HepG2 (cell line): ENCODE measurements at regions not wholly inside any gene's neighbourhood (a gene's known extent, or its start where the extent isn't known, plus 50 kb on each side); places are given as distances from the start of the nearest gene placed in this dataset.

Source experiments
- ATAC-seq: fragments of 200-7000 bp; cut with Tn5 transposase; 3 replicates; pipeline ENCODE4 v1.9.1; 2020; ENCODE audit warnings: mild to moderate bottlenecking, moderate library complexity
- BruUV-seq: library from RNA; stranded (reverse); fragments of 400-500 nt; replicated peaks from 2 replicates; lab custom pipeline; 2021; lab: Mats Ljungman, UMichigan
- CTCF ChIA-PET: fragments of 300-600 bp; formaldehyde crosslinking; extraction: SDS; loops from one replicate; lab custom pipeline; 2021; ENCODE audit warnings: low total read pairs, inconsistent platforms, low intra/inter-chr PET ratio; lab: Yijun Ruan, JAX
- POLR2A ChIA-PET: fragments of 350-600 bp; sonication (Branson Sonifier 250); formaldehyde crosslinking; loops from one replicate; lab custom pipeline; 2020; ENCODE audit warnings: antibody characterized with exemption, inconsistent platforms; lab: Yijun Ruan, JAX
- DNase-seq: peaks from one replicate; pipeline ENCODE4 v3.0.0-alpha.2; 2015; ENCODE audit warnings: low spot score
- FAIRE-seq: peaks from 3 replicates; lab custom pipeline; 2011; peaks lifted over from hg19 to GRCh38; lab: Jason Lieb, UNC
- H2AFZ ChIP-seq: one replicate; pipeline ENCODE4 v1.6.1; 2011; ENCODE audit warnings: low read length, inconsistent platforms
- H3K27ac ChIP-seq: fragments of 300-600 bp; 3 replicates; pipeline ENCODE4 v1.8.0; 2011; ENCODE audit warnings: mixed run types, mild to moderate bottlenecking, mixed read lengths, low read length, inconsistent platforms; ENCODE audit not compliant: insufficient read depth; ENCODE audit errors: extremely low read length
- H3K27me3 ChIP-seq, 2 experiments: fragments of 200-600 bp in 1 of 2; 2 replicates in 1 of 2; 3 replicates in 1 of 2; pipeline versions ENCODE4 v1.6.0 to v1.8.0; 2011; ENCODE audit warnings: low read length in 2 of 2, mild to moderate bottlenecking in 2 of 2, moderate library complexity in 2 of 2, inconsistent platforms in 1 of 2; ENCODE audit not compliant: insufficient read depth in 2 of 2, control insufficient read depth in 1 of 2
- H3K36me3 ChIP-seq, 2 experiments: fragments of 200-600 bp in 1 of 2; replicated peaks in 1 of 2; 2 replicates in 1 of 2; 3 replicates in 1 of 2; pipeline versions ENCODE4 v1.5.1 to v1.8.0; 2011; ENCODE audit warnings: low read length in 2 of 2, inconsistent platforms in 1 of 2; ENCODE audit not compliant: insufficient read depth in 2 of 2, control insufficient read depth in 1 of 2
- H3K4me1 ChIP-seq: 2 replicates; pipeline ENCODE4 v1.5.1; 2012; ENCODE audit warnings: low read length, inconsistent platforms; ENCODE audit not compliant: insufficient read depth
- H3K4me2 ChIP-seq: 2 replicates; pipeline ENCODE4 v1.6.0; 2011; ENCODE audit warnings: low read depth, low read length, inconsistent platforms
- H3K4me3 ChIP-seq, 3 experiments: fragments of 200-600 bp in 1 of 3; sonication (generic), shearing (Covaris generic) in 1 of 3; replicated peaks in 1 of 3; 2 replicates each; pipeline ENCODE4 v1.5.1; 2011 to 2016; ENCODE audit warnings: low read length in 3 of 3, inconsistent platforms in 2 of 3, low read depth in 2 of 3, mild to moderate bottlenecking in 2 of 3, control low read depth in 1 of 3, mixed read lengths in 1 of 3; ENCODE audit not compliant: insufficient read depth in 1 of 3
- H3K79me2 ChIP-seq: one replicate; pipeline ENCODE4 v1.6.1; 2011; ENCODE audit warnings: low read length, inconsistent platforms; ENCODE audit not compliant: insufficient read depth
- H3K9ac ChIP-seq: 2 replicates; pipeline ENCODE4 v1.6.0; 2011; ENCODE audit warnings: mild to moderate bottlenecking, low read depth, low read length, inconsistent platforms; ENCODE audit not compliant: insufficient read depth
- H3K9me3 ChIP-seq: 2 replicates; pipeline ENCODE4 v1.5.1; 2012; ENCODE audit warnings: mild to moderate bottlenecking, low read length
- H4K20me1 ChIP-seq: 2 replicates; pipeline ENCODE4 v1.6.0; 2011; ENCODE audit warnings: inconsistent platforms, mild to moderate bottlenecking, low read length, moderate library complexity; ENCODE audit not compliant: insufficient read depth
- DNMT1 ChIP-seq: sonication (generic); formaldehyde crosslinking; IDR thresholded peaks from 2 replicates; pipeline ENCODE4 v1.5.1; 2020; ENCODE audit warnings: mild to moderate bottlenecking, missing genetic modification reagents
- DR1 ChIP-seq: sonication (generic); formaldehyde crosslinking; IDR thresholded peaks from 2 replicates; pipeline ENCODE4 v1.8.0; 2021; ENCODE audit warnings: mild to moderate bottlenecking, missing genetic modification reagents, inconsistent platforms
- FIP1L1 ChIP-seq: fragments of 200-400 bp; formaldehyde crosslinking; IDR thresholded peaks from 2 replicates; pipeline ENCODE4 v1.6.1; 2018; ENCODE audit warnings: low read depth, mild to moderate bottlenecking, low read length, moderate library complexity, borderline replicate concordance; ENCODE audit not compliant: insufficient read depth
- HMG20B ChIP-seq: conservative IDR thresholded peaks from 2 replicates; pipeline ENCODE4 v1.6.1; 2016; ENCODE audit warnings: missing genetic modification reagents, missing compliant biosample characterization
- KDM1A ChIP-seq: IDR thresholded peaks from 2 replicates; pipeline ENCODE4 v1.6.1; 2016; ENCODE audit warnings: missing compliant biosample characterization
- KDM4B ChIP-seq: sonication (generic); formaldehyde crosslinking; IDR thresholded peaks from 2 replicates; pipeline ENCODE4 v1.4.0; 2020; ENCODE audit warnings: missing genetic modification reagents
- MED8 ChIP-seq: sonication (generic); formaldehyde crosslinking; IDR thresholded peaks from 2 replicates; pipeline ENCODE4 v1.8.1; 2023; ENCODE audit warnings: mild to moderate bottlenecking, missing genetic modification reagents; ENCODE audit not compliant: insufficient replicate concordance
- MTA1 ChIP-seq: sonication (generic); formaldehyde crosslinking; IDR thresholded peaks from 2 replicates; pipeline ENCODE4 v1.4.0; 2020; ENCODE audit warnings: missing genetic modification reagents, mild to moderate bottlenecking, borderline replicate concordance
- MXD1 ChIP-seq: sonication (generic); formaldehyde crosslinking; IDR thresholded peaks from 2 replicates; pipeline ENCODE4 v1.4.0; 2020; ENCODE audit warnings: mild to moderate bottlenecking, missing genetic modification reagents
- MXI1 ChIP-seq: IDR thresholded peaks from 3 replicates; pipeline ENCODE4 v1.6.1; 2012; ENCODE audit warnings: low read depth, low read length, inconsistent platforms, borderline replicate concordance
- NBN ChIP-seq: fragments of 450-650 bp; conservative IDR thresholded peaks from 2 replicates; pipeline ENCODE4 v1.6.1; 2017
- NFE2L2 ChIP-seq: fragments of 150-350 bp; IDR thresholded peaks from 2 replicates; pipeline ENCODE4 v1.6.1; 2014; ENCODE audit warnings: low read length
- REL ChIP-seq: sonication (generic); formaldehyde crosslinking; conservative IDR thresholded peaks from 2 replicates; pipeline ENCODE4 v1.8.0; 2022; ENCODE audit warnings: mild to moderate bottlenecking, missing genetic modification reagents, moderate library complexity
- RFX5 ChIP-seq: IDR thresholded peaks from 2 replicates; pipeline ENCODE4 v1.6.1; 2011; ENCODE audit warnings: low read depth, low read length, improper control_type of control experiment
- RNF2 ChIP-seq: fragments of 450-650 bp; conservative IDR thresholded peaks from 2 replicates; pipeline ENCODE4 v1.6.1; 2016; ENCODE audit warnings: low read depth
- SCMH1 ChIP-seq: sonication (generic); formaldehyde crosslinking; IDR thresholded peaks from 2 replicates; pipeline ENCODE4 v1.9.0; 2021; ENCODE audit warnings: missing genetic modification reagents, mild to moderate bottlenecking, borderline replicate concordance
- ZNF256 ChIP-seq: sonication (generic); formaldehyde crosslinking; conservative IDR thresholded peaks from 2 replicates; pipeline ENCODE4 v1.4.0; 2020; ENCODE audit warnings: missing genetic modification reagents
- ZNF451 ChIP-seq: sonication (generic); formaldehyde crosslinking; IDR thresholded peaks from 2 replicates; pipeline ENCODE4 v1.5.0; 2020; ENCODE audit warnings: mild to moderate bottlenecking, missing genetic modification reagents
- ZNF614 ChIP-seq: IDR thresholded peaks from 2 replicates; pipeline ENCODE4 v1.6.1; 2018; ENCODE audit warnings: missing biosample characterization, missing genetic modification reagents, inconsistent platforms, borderline replicate concordance
- ZNF670 ChIP-seq: sonication (generic); formaldehyde crosslinking; IDR thresholded peaks from 2 replicates; pipeline ENCODE4 v1.8.0; 2022; ENCODE audit warnings: mild to moderate bottlenecking, missing genetic modification reagents, borderline replicate concordance
- ZNF7 ChIP-seq: IDR thresholded peaks from 2 replicates; pipeline ENCODE4 v1.6.1; 2016; ENCODE audit warnings: missing biosample characterization, missing genetic modification reagents
- ZNF713 ChIP-seq: sonication (generic); formaldehyde crosslinking; IDR thresholded peaks from 2 replicates; pipeline ENCODE4 v1.4.0; 2020; ENCODE audit warnings: mild to moderate bottlenecking, missing genetic modification reagents
- WGBS: methylation state at CpG from one replicate; pipeline ENCODE4 v1.1.6; 2017; ENCODE audit warnings: low lambda C conversion rate; 5-methylcytosine and 5-hydroxymethylcytosine counted together
- in situ Hi-C: cut with HindIII; loops from 2 replicates; pipeline ENCODE4 v1.10.0; 2017; ENCODE audit warnings: low pct_unique_long_range_greater_than_20kb; ENCODE audit not compliant: extremely low pct_ligation_motif_present
- intact Hi-C: fragments of 100-400 bp; cut with micrococcal nuclease; formaldehyde crosslinking; loops from one replicate; pipeline ENCODE4 v1.10.0; 2022; ENCODE audit not compliant: unreplicated experiment

GRCh38 chr10:56258378-56258777 is 102.7 kb downstream of the ZWINT start (continued):
- TF ChIP-seq MXI1 (no peak), MED8 (CRISPR knock-in tag) (no peak), KDM4B (no peak), HMG20B (no peak), KDM1A (CRISPR knock-in tag) (no peak), NBN (no peak), ZNF670 (CRISPR knock-in tag) (no peak), ZNF7 (no peak), ZNF451 (CRISPR knock-in tag) (no peak), ZNF713 (CRISPR knock-in tag) (no peak), RNF2 (no peak), ZNF614 (CRISPR knock-in tag) (no peak)

GRCh38 chr10:56255298-56255697 is 105.8 kb downstream of the ZWINT start:
- DNase-seq (no peak), FAIRE-seq (no peak), ATAC-seq (no peak)
- BruUV-seq: no TSS peak
- Histone ChIP-seq H3K27ac (no peak overlapping the region), H2AFZ (no peak overlapping the region), H3K4me1 (no peaks in the 10 kb centered on the region), H3K4me3 (no peak overlapping the region), H3K9ac (no peak overlapping the region), H3K79me2 (no peaks in the 10 kb centered on the region), H4K20me1 (no peaks in the 10 kb centered on the region), H3K27me3 (no peaks in the 10 kb centered on the region), H3K4me2 (no peak overlapping the region), H3K36me3 (no peaks in the 10 kb centered on the region), H3K9me3 (no peaks in the 10 kb centered on the region)
- WGBS: 0% methylated on average over 2 of the region's 8 CpGs
- ChIA-PET POLR2A (no interaction called here), CTCF (no interaction called here)
- intact Hi-C loops: no loop called here
- TF ChIP-seq DNMT1: no peak
- no peak for TF ChIP-seq DR1 (CRISPR knock-in tag)
- no peak for TF ChIP-seq MXD1 (CRISPR knock-in tag)
- TF ChIP-seq ZNF256: no peak
- no peak for TF ChIP-seq MTA1 (CRISPR knock-in tag)
- no peak for TF ChIP-seq SCMH1 (CRISPR knock-in tag)
- no peak for TF ChIP-seq FIP1L1
- TF ChIP-seq RFX5: no peak
- no peak for TF ChIP-seq REL (CRISPR knock-in tag)
- TF ChIP-seq NFE2L2: no peak
- in situ Hi-C loops: no loop called here
